DMS 273 (cell line): ENCODE measurements at regions not wholly inside any gene's neighbourhood (a gene's known extent, or its start where the extent isn't known, plus 50 kb on each side); places are given as distances from the start of the nearest gene placed in this dataset.

Source experiments
- DNase-seq: peaks from one replicate; lab custom pipeline; 2025; ENCODE audit not compliant: unreplicated experiment; lab: John Stamatoyannopoulos, UW

- DNase-seq = no peak
Observed at GRCh38 chr10:130844310-130844709, 467.2 kb downstream of the TCERG1L start.

GRCh38 chr10:130847170-130847569 lies 464.4 kb downstream of the TCERG1L start:
- no peak for DNase-seq

GRCh38 chr10:130848855-130849254 lies 462.7 kb downstream of the TCERG1L start:
- no peak for DNase-seq

GRCh38 chr10:130854151-130854550 lies 457.4 kb downstream of the TCERG1L start:
- DNase-seq = no peak

- no peak for DNase-seq
Observed at GRCh38 chr10:130857631-130858295, 453.8 kb downstream of the TCERG1L start.

GRCh38 chr10:130858626-130859025 lies 452.9 kb downstream of the TCERG1L start:
- no peak for DNase-seq

- no peak for DNase-seq
Observed at GRCh38 chr10:130859427-130859826, 452.1 kb downstream of the TCERG1L start.

- no peak for DNase-seq
Observed at GRCh38 chr10:130862122-130862521, 449.4 kb downstream of the TCERG1L start.

- DNase-seq = no peak
Observed at GRCh38 chr10:130862626-130863025, 448.9 kb downstream of the TCERG1L start.

GRCh38 chr10:130863044-130863443 lies 448.5 kb downstream of the TCERG1L start:
- no peak for DNase-seq

- no peak for DNase-seq
Observed at GRCh38 chr10:130864961-130865818, 446.3 kb downstream of the TCERG1L start.

GRCh38 chr10:130866857-130867256 lies 444.7 kb downstream of the TCERG1L start:
- DNase-seq = no peak

- no peak for DNase-seq
Observed at GRCh38 chr10:130867446-130868194, 443.9 kb downstream of the TCERG1L start.

- DNase-seq = no peak
Observed at GRCh38 chr10:130869179-130869841, 442.2 kb downstream of the TCERG1L start.

- no peak for DNase-seq
Observed at GRCh38 chr10:130871406-130871805, 440.1 kb downstream of the TCERG1L start.

- DNase-seq = no peak
Observed at GRCh38 chr10:130873636-130874035, 437.9 kb downstream of the TCERG1L start.

GRCh38 chr10:130875116-130875515 lies 436.4 kb downstream of the TCERG1L start:
- DNase-seq = no peak

- DNase-seq = no peak
Observed at GRCh38 chr10:130875897-130876472, 435.5 kb downstream of the TCERG1L start.

- no peak for DNase-seq
Observed at GRCh38 chr10:130877126-130877525, 434.4 kb downstream of the TCERG1L start.

GRCh38 chr10:130878131-130878530 lies 433.4 kb downstream of the TCERG1L start:
- DNase-seq = no peak

- DNase-seq = no peak
Observed at GRCh38 chr10:130882906-130883305, 428.6 kb downstream of the TCERG1L start.
